ENCODE measurements at regions not wholly inside any gene's neighbourhood (a gene's known extent, or its start where the extent isn't known, plus 50 kb on each side); places are given as distances from the start of the nearest gene placed in this dataset.
A peak's percentile ranks its signal among the peaks of the same experiment; 100 is the strongest.

DNA sequence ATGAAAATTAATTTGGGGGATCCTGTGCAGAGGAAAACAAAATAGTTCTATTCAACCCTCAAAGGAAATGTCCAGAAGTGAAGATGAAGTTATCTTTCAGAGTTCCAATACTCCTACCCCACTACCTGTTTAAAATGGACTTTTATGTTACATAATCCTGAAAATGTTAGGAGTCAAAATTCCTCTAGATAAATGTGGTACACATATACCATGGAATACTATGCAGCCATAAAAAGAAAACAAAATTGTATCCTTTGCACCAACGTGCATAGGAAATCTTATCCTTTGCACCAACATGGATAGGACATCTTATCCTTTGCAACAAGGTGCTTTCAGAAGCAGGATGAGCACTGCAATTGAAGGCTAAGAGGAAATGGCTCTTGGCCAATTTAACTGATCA is 245.2 kb downstream of the LTN1 start:
- no peak for DNase-seq

DNA sequence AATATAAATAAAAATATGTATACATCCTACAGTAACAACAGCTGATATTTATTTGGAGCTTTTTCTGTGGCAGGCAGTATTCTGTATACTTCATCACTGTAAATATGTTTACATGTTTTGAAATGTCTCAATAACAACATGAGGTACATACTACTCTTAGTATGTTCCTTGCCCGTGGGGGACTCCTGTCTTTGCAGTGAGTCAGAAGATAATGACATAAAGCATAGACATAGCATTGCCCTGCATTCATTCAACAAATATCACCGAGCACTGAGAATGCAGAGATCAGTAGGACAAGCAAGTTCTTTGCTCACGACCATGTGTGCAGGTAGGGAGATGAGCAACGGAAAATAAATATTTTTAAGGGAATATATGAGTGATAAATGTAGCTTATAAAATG is 246.5 kb downstream of the LTN1 start:
- no peak for DNase-seq

DNA sequence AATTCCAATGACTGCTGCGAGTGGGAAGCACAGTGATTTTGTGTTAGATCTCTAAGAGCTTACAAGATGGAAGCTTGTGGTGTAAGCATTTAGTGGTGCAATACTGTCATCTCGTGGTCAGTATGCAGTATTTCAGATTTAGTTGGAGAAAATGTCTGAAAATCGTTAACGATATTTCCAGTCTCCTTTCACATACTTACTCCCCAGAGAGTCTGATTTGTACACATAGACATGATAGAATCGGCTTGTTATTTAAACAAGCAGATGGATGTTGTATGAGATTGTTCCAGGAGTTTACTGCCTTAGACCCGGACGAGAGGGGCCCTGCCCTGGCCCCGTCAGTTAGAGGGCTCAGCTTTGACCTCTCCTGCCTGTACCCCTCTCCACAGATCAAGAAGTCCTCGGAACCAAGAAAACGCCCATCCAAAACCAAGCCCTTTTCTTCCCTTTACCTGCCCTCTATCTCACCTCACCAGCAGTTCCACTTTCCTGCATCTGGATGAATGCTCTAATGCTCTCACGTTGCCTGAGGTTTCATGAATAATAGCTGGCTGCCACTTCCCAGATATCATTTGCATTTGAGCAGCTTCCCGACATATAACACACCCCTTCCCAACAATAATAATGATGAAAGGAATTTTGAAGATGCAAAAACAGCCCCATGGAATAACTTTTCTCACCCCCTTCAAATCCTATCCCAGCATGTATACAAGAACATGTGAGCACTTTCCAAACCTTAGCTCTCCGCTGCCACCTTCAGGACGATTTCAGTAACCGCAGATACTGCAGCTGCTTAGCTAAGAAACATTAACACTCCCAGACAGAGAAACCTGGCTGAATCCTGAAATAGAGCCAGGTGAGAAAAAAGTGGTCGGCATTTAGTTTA is 247.3 kb downstream of the LTN1 start:
- peak; percentile 61 to 72 for DNase-seq

DNA sequence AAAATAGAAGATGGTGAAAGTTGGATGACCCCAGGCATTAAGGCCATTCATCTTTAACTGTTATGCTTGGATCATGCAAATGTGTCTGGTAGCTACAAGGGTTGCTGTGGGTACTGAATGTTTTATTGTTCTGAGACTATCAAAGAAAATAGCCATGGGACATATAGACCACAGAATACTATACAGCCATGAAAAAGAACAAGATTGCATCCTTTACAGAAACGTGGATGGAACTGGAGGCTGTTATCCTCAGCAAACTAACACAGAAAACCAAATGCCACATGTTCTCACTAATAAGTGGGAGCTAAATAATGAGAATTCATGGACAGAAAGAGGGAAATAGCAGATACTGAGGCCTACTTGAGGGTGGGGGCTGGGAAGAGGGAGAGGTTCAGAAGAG is 249.0 kb downstream of the LTN1 start:
- DNase-seq, result no peak

DNA sequence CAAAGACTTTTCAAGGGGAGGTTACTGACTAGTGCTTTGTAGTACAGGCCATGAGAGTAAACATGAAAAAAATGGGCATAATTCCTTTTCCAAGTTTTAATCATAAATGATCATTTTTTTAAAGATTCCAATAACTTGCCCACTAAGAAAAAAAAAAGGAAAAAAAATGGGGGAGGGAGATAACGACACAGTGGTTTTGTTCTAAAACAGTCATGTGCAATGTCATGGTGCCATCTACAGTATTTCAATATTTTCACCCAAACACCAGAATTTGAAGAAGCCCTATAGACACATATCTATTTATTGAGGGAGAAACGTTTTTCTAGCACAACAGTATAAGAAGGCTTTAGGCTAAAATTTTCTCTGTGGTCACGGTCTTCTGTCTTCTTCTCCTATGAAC is 250.2 kb downstream of the LTN1 start:
- DNase-seq, result no peak

DNA sequence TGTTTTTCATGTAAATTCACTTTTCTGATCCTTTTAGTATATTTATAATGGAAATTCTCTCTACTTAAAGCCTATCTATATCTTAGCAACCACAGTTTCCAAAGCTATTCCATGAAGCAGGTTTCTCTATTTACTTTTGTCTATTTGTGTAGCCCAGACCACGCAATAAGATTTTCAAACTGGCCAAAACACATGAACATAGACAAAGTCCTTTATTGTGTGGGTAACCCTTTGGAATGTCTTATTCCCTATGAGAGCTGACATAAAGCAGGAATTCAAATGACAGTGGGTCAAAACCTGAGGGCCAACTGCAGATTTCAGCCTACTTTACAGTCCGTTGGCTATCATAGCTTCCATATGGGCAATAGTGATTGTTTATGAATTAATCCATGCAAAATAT is 252.6 kb downstream of the LTN1 start:
- no peak for DNase-seq

DNA sequence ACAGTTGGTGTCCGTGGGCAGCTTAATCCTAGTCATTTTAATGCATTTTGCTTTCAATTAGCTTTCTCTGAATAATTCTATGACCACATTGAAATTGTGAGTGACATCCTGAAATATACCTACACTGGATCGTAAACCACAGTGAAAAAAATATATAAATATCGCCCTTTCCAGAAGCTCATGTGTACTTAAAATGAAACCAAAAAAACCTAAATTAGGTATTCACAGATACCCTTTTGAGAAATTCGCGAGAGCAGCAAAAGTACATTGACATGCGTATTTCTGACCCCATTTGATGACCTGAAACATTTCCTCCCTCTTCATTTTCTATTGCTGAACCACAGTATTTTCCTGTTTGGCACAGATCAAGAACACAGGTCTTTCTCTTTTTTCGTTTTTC is 253.8 kb downstream of the LTN1 start:
- DNase-seq, result no peak

DNA sequence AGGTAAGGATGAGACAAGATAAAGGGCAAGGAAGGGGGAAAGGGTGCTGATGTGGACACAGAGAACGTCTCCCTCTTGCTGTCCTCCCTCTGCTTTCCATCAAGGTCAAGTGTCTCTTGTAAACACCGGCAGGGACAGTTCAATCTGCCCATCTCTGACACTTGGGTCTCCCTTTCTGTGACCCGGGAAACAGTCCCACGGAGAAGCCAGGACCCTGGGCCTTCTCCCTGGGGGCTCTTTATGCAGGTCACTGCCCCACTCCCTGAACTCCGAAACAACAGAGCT is 254.3 kb downstream of the LTN1 start:
- DNase-seq, result no peak

DNA sequence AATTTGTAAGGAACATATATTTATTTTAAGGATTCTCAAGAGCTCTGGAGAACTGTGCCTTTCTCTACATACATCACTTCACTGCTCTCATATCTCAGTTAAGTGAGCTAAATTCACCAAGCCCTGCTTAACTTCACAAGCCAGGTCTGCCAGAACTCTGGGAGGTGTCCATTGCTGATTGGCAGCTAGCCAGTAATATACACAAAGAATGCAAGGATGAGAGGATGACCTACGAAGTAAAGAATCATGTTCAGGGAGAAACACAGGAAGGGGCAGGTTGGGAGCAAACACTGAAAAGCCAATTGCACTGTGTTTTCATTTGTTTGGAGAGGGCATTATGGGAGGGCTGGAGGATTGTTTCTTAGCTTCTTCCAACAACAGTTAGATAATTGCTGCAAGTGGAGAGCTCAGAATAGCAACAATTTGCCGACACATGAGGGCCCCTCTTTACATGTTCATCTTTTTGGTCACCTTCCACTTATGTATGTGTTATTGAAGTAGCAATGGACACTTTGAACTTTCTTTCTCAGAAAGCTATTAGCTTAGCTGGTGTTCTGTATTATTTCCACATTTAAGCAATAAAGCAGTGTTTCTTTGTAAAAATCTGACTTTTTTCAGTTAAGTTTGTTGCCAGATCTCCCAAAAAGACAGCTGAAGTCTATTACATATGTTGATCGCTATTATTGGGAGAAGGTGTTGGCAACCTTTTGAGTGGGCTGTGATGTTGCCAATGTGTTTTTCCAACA is 254.8 kb downstream of the LTN1 start:
- DNase-seq, result no peak

DNA sequence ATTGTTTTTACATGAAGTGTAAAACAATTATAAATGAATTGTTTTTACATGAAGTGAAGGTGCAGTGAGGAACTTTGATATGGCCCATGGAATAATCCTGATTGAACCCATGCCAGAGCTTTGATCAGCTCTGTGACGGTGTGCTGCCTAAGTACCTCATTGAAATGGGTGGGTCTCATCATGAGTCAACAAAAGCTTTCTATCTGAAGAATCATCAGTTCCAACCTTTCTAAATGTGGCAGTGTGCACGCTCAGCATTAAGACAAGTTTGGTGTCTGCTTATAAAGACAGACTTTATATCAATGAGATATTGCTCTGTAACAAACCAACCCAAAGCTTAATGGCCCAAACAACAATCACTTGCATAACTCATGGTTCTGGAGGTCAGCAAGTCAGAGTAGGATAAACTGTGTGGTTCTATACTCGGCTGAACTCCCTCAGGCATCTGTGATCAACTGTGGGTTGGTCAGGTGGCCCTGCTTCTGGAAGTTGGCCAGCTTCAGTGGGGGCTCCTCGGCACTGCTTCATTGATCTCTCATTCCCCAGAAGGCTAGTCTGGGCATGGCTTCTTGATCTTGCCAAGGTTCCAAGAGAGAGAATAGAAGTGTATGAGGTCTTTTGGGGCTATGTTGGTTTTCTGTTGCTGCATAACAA is 258.0 kb downstream of the LTN1 start:
- no peak for DNase-seq

DNA sequence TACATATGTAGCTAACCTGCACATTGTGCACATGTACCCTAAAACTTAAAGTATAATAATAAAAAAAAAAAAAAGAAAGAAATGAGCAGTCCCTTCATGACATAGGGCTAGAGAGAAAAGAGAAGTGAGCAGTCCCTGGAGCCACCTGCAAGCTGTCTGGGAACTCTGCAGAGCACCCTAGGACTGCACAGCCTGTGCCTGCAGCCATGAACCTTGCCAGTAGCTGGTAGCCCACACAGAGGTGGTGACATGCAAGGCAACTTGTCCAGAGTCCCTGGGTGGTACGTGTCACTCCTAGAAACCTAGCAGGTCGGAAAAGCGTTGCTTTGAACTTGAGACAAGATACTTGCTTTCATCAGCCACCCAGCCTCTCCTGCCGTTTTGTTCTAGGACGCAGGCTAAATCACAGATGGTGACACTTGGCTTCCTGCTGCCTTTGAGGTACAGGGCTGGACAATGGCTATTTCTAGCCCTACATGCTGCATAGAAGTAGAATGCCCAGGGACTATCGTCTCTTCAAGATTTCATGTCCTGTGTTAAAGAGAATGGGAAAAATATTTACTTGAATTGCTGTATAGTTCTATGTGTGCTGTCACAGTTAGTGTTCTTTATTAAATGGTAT is 260.9 kb downstream of the LTN1 start:
- DNase-seq, result no peak

DNA sequence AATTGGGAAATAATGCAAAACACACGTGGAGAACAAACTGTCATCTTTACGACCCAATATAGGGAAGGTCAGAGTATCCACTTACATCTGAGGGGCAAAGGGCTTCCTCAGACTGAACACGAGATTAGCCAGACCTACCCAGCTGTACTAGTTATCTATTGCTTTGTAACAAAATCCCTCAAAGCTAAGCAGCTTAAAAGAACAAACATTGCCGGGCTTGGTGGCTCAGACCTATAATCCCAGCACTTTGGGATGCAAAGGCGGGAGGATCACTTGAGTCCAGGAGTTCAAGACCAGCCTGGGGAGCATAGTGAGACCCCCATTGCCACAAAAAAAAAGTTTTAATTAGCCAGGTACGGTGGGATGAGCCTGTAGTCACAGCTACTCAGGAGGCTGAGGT is 262.8 kb downstream of the LTN1 start:
- no peak for DNase-seq

DNA sequence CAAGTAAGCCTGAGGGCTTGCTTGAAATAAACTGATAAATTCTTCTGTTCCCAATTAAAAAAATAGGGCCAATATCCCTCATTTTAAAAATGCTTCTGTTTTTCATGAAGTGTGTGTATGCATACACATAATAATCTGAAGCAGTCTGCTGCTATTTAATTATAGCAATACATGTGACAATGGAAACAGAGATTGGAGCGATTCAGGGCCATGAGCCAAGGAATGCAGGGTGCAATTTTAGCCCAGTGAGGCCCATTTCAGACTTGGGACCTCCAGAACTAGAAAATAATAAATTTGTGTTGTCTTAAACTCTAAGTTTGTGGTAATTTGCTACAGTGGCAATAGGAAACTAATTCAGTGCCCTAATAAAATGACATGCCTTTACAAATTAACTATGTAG is 264.9 kb downstream of the LTN1 start:
- DNase-seq, result no peak

DNA sequence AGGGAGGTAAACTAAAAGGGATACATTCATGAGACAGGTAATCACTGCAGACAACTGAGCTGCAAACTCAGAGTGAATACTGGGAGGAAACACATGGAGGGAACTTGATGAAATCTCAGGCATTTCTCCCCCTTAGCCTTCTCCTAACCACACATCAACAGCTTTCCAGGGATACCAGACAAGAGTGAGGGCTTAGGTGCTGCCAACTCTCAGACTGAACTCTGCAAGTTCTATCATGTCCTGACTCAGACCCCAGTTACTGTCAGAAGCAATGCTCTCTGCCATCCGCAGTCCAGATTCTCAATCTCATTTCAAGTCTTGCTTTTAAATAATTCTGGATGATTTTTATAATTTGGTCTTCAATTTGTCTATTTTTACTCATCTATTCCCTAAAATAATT is 267.3 kb downstream of the LTN1 start:
- DNase-seq, result no peak

DNA sequence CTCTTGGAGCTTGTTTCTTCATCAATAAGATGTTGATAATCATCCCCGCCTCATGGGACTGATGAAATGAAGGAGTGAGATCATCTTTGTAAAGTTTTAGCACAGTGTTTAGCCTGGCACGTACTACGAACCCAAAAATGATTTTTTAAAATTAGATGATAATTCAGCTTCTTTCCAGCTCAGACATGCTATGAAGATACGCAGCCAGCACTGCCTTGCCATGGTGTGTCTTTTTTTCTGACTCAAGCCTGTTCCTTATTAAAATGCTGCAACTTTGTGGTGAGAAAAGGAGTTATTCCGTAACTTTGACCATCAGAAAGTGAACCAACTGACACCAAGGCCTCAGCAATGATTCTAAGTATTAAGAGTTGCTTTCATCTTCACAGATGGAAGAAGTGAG is 269.0 kb downstream of the LTN1 start:
- no peak for DNase-seq

DNA sequence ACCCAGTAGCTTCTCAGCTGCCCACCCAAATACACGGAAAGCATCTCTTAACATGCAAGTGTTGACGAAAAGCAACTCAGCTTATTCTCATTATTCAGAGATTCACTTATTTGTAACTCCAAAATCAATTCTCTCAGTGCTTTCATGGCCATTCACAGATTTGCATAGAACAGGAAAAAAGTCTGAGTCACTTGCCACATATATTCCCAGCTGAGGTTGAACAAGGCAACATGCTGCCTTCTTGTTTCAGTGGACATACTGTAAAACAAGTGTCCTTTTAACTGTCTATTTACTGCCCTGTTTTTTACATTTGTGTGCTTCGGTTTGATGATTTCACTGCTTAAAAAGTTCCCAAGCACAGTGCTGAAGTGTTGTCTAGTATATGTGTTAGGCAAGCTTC is 273.0 kb downstream of the LTN1 start:
- DNase-seq, result no peak

DNA sequence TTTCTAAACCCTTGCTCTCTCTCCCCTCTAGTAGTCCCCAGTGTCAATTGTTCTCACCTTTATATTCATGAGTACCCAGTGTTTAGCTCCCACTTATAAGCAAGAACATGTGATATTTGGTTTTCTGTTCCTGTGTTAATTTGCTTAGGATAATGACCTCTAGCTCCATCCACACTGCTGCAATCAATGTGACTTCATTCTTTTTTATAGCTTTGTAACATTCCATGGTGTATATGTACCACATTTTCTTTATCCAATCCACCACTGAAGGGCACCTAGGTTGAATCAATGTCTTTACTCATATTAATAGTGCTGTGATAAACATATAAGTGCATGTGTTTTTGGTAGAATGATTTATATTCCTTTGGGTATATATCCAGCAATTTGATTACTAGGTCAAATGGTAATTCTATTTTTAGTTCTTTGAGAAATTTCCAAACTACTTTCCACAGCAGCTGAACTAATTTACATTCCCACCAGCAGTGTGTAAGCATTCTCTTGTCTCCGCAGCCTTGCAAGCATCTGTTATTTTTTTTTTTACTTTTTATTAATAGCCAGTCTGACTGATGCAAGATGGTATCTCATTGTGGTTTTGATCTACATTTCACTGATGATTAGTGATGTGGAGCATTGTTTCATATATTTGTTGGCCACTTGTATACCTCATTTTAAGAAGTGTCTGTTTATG is 277.8 kb downstream of the LTN1 start:
- DNase-seq, result no peak

DNA sequence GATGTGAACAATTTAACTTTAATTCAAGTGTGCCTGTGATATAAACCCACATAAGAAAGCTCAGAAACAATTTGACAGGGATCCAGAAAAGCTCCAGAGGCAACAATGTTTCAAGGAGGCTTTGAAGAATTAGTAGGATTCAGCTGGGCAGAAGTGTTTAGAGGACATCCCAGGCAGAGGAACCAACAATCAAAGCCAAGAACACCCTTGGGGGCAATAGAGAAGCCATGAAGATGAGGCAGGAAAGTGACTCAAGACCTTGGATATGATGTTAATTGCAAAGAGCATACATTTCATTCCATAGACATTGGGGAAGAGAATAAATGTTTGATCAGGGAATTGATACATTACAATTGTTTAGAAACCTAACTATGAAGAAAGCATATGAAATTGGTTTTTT is 280.3 kb downstream of the LTN1 start:
- DNase-seq, result no peak

DNA sequence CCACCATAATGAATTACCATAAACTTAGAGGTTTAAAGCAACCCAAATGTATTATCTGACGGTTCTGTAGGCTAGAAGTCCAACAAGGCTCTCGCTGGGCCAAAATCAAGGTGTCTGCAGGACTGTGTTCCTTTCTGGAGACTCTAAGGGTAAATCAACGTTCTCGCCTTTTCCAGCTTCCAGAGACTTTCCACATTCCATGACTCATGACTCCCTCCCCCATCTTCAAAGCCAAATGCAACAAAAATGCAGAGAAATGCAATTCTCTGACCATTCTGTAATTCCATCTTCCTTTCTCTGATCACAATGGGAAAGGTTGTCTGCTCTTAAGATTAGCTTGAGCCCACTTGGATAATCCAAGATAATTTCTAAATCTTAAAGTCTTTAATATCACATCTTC is 287.1 kb downstream of the LTN1 start:
- DNase-seq, result no peak

DNA sequence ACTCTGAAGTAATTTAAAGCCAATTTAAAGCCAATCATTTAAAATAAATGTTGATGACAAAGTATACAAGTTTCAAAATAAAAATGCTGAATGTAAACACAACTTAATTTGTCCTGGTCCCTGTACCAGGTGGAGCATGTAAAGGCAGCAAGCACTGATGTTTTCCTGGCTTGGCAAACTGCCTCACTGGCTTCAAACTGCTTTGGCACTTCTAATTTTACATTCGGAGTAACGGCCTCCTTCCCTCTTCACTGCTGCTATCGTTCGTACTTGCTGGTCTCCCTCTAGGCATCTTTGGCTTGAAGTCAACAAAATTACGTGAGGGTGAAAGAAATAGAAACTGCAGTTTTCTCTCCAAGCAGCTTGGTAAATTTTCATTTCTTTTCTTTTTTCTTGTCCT is 287.9 kb downstream of the LTN1 start:
- no peak for DNase-seq

DNA sequence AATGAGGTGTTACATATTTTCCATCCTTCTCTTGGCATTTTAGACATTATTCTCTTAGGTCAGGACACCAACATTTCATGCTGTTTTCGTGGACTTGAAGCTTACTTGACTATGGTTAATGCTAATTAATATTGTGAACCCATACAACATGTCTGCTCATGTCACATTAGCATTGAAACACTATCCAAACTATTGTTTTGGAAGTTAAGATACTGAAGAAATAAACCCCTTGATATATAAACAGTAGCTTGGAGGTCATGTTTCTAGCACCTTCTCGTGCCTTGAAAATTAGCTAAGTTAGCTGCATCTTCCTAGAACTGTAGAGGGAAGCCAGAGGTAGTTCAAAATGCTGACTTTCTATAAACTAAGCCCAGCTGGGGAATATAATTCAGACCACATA is 288.8 kb downstream of the LTN1 start:
- no peak for DNase-seq

DNA sequence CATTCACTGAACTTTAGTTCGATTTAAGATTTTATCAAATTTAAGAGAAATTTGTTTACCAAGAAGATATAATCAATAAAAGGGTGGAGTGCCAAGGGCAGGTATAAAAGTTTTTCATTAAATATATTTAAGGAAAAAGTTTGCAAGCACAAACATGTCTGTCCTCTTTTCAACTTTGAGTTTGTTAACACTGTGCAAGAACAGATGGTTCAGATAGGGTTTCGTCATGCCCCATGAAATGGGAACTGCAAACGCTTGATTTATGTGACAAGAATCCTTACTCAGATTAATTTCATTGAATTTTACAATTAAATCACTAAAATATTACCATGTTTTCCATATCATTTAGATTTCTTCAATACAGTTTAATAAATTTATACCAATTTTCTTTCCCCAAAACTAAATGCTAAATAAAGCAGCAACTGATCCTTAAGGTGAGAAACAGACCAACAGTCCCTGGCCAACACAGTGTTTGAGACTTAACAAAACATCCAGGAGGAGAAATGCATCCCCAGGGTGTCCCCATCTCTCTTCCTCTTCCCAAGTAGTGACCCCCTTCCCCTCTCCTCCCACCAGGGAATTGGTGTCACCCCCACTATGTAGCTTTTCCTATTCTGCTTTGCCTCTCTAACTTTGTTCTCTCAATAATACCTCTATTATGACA is 292.9 kb downstream of the LTN1 start:
- DNase-seq, result no peak

DNA sequence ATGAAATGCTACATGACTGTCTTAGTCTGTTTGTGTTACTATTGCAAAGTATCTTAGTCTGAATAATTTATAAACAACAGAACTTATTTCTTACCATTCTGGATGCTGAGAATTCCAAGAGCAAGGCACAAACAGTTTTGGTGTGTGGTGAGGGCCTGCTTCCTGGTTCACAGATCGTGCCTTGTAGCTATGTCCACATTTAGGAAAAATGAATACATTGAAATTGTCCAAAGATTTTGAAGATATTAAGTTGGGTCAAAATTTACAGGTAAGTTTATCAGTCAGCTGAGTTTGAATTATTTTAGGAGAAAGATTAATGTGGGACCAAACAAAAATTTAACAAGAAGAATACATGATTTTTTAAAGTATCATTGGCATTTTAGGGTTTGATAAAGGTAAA is 293.5 kb downstream of the LTN1 start:
- no peak for DNase-seq
